22Rv1 (cell line): ENCODE measurements at regions not wholly inside any gene's neighbourhood (a gene's known extent, or its start where the extent isn't known, plus 50 kb on each side); places are given as distances from the start of the nearest gene placed in this dataset.

Experiments used
- ZFX ChIP-seq: fragments of 450-650 bp; IDR thresholded peaks from 2 replicates; pipeline ENCODE4 v1.6.1; 2017; ENCODE audit warnings: antibody characterized with exemption, borderline replicate concordance
- TF ChIP-seq, protein P1 (sequence below): fragments of 450-650 bp; IDR thresholded peaks from 2 replicates; pipeline ENCODE4 v1.5.1; 2017; ENCODE audit warnings: mild to moderate bottlenecking

DNA sequence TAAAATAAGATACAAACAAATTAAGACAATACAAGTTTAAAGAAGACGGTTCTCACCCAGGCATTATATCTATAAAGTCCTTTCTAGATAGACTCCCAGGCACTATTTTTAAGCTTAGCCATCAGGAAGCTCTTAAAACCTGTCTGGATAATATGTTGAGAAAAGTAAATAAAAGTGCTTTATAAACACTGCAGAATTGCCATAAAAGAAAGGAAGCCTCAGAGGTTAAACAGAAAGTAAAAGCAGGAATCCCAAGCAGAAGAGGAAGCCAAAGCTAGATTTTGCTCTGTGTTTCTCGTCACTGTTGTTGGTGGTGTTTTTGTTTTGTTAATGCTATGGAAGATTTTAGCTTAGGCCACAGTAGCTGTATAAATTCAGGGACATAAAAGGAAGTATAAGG lies 1267.3 kb downstream of the PCDH19 start:
- TF ChIP-seq, protein P1, sequence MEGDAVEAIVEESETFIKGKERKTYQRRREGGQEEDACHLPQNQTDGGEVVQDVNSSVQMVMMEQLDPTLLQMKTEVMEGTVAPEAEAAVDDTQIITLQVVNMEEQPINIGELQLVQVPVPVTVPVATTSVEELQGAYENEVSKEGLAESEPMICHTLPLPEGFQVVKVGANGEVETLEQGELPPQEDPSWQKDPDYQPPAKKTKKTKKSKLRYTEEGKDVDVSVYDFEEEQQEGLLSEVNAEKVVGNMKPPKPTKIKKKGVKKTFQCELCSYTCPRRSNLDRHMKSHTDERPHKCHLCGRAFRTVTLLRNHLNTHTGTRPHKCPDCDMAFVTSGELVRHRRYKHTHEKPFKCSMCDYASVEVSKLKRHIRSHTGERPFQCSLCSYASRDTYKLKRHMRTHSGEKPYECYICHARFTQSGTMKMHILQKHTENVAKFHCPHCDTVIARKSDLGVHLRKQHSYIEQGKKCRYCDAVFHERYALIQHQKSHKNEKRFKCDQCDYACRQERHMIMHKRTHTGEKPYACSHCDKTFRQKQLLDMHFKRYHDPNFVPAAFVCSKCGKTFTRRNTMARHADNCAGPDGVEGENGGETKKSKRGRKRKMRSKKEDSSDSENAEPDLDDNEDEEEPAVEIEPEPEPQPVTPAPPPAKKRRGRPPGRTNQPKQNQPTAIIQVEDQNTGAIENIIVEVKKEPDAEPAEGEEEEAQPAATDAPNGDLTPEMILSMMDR: no peak
- no peak for TF ChIP-seq ZFX
